Body of pancreas (tissue), 4 donors: ENCODE measurements at regions not wholly inside any gene's neighbourhood (a gene's known extent, or its start where the extent isn't known, plus 50 kb on each side); places are given as distances from the start of the nearest gene placed in this dataset.

Source experiments
- POLR2A ChIP-seq, 3 donors: fragments of 450-650 bp; IDR thresholded peaks; one replicate each; pipeline ENCODE4 v1.6.1; 2016; ENCODE audit warnings: antibody characterized with exemption in 3 of 3, mild to moderate bottlenecking in 2 of 3
- TF ChIP-seq, protein P1 (sequence below), 7 experiments: fragments of 450-650 bp in 4 of 7; fragments of 200-600 bp in 3 of 7; sonication (generic) in 3 of 7; IDR thresholded peaks; one replicate each; pipeline ENCODE4 v1.5.1; 2016 to 2019; ENCODE audit warnings: antibody characterized with exemption in 7 of 7

- TF ChIP-seq, protein P1, sequence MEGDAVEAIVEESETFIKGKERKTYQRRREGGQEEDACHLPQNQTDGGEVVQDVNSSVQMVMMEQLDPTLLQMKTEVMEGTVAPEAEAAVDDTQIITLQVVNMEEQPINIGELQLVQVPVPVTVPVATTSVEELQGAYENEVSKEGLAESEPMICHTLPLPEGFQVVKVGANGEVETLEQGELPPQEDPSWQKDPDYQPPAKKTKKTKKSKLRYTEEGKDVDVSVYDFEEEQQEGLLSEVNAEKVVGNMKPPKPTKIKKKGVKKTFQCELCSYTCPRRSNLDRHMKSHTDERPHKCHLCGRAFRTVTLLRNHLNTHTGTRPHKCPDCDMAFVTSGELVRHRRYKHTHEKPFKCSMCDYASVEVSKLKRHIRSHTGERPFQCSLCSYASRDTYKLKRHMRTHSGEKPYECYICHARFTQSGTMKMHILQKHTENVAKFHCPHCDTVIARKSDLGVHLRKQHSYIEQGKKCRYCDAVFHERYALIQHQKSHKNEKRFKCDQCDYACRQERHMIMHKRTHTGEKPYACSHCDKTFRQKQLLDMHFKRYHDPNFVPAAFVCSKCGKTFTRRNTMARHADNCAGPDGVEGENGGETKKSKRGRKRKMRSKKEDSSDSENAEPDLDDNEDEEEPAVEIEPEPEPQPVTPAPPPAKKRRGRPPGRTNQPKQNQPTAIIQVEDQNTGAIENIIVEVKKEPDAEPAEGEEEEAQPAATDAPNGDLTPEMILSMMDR (IDR thresholded peaks at IDR 0.05), result no peak
- no peak for TF ChIP-seq POLR2A (IDR thresholded peaks at IDR 0.05)
Observed at GRCh38 chr10:3465406-3465891, 292.9 kb upstream of the PITRM1 start.
